Gastroesophageal sphincter (tissue), 3 donors: ENCODE measurements at regions not wholly inside any gene's neighbourhood (a gene's known extent, or its start where the extent isn't known, plus 50 kb on each side); places are given as distances from the start of the nearest gene placed in this dataset.

Source experiments
- EP300 ChIP-seq: sonication (generic); formaldehyde crosslinking; IDR thresholded peaks from one replicate; pipeline ENCODE4 v1.6.1; 2017; ENCODE audit warnings: antibody characterized with exemption, mild to moderate bottlenecking
- POLR2A ChIP-seq, 2 donors: fragments of 450-650 bp; IDR thresholded peaks; one replicate each; pipeline ENCODE4 v1.6.1; 2017; ENCODE audit warnings: antibody characterized with exemption in 2 of 2, mild to moderate bottlenecking in 2 of 2, moderate library complexity in 1 of 2
- POLR2AphosphoS5 ChIP-seq: sonication (generic); formaldehyde crosslinking; IDR thresholded peaks from one replicate; pipeline ENCODE4 v1.6.1; 2017; ENCODE audit warnings: antibody characterized with exemption
- TF ChIP-seq, protein P1 (sequence below), 4 experiments: fragments of 200-600 bp in 2 of 4; fragments of 450-650 bp in 2 of 4; sonication (generic) in 1 of 4; IDR thresholded peaks; one replicate each; pipeline ENCODE4 v1.5.1; 2017 to 2019; ENCODE audit warnings: antibody characterized with exemption in 4 of 4, mild to moderate bottlenecking in 2 of 4, moderate library complexity in 2 of 4

DNA sequence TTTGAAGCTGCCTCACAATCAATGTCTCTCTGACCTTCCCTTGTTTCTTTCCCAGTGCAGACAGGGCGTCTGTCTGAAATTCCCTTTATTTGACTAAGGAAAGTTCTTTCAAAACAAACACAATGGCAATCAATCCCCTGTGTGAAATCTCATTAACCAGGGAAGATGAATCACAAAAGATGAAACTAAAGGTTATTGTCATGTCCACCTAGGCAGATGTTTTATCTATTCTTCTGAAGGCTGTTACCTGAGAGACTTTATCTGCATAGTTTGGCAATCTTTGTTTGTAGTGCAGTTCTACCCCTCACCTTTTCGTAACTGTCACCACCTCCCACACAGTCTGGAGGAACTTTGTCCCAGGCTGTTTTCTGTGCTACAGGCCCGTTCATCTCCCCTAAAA, 217.5 kb upstream of the RIOK2 start:
- TF ChIP-seq, protein P1, sequence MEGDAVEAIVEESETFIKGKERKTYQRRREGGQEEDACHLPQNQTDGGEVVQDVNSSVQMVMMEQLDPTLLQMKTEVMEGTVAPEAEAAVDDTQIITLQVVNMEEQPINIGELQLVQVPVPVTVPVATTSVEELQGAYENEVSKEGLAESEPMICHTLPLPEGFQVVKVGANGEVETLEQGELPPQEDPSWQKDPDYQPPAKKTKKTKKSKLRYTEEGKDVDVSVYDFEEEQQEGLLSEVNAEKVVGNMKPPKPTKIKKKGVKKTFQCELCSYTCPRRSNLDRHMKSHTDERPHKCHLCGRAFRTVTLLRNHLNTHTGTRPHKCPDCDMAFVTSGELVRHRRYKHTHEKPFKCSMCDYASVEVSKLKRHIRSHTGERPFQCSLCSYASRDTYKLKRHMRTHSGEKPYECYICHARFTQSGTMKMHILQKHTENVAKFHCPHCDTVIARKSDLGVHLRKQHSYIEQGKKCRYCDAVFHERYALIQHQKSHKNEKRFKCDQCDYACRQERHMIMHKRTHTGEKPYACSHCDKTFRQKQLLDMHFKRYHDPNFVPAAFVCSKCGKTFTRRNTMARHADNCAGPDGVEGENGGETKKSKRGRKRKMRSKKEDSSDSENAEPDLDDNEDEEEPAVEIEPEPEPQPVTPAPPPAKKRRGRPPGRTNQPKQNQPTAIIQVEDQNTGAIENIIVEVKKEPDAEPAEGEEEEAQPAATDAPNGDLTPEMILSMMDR (IDR thresholded peaks at IDR 0.05): no peak
- TF ChIP-seq POLR2A (IDR thresholded peaks at IDR 0.05) (no peak), EP300 (no peak), POLR2AphosphoS5 (no peak)
